Liver (tissue), 8 donors: ENCODE measurements at regions not wholly inside any gene's neighbourhood (a gene's known extent, or its start where the extent isn't known, plus 50 kb on each side); places are given as distances from the start of the nearest gene placed in this dataset.
"Not testable (repeated sequence)": the region's sequence is repeated elsewhere in the genome, so short reads cannot be mapped to it uniquely, and the experiment has no call there.

ENCODE experiments used
- DNase-seq: peaks from one replicate; pipeline ENCODE4 v3.0.0-alpha.2; 2017; ENCODE audit warnings: low spot score
- H3K27ac ChIP-seq, 2 donors: one replicate each; pipeline ENCODE4 v1.7.0; 2013; ENCODE audit warnings: inconsistent platforms in 2 of 2, low read length in 2 of 2, control low read depth in 1 of 2, low read depth in 1 of 2, mild to moderate bottlenecking in 1 of 2
- H3K27me3 ChIP-seq, 4 donors: one replicate each; pipeline versions ENCODE4 v1.6.1 to v1.7.0; 2013; ENCODE audit warnings: low read length in 3 of 4, inconsistent platforms in 1 of 4, mild to moderate bottlenecking in 1 of 4, moderate library complexity in 1 of 4; ENCODE audit not compliant: control insufficient read depth in 4 of 4, insufficient read depth in 4 of 4
- H3K36me3 ChIP-seq, 4 donors: one replicate each; pipeline versions ENCODE4 v1.6.1 to v1.7.0; 2013; ENCODE audit warnings: low read length in 3 of 4, mild to moderate bottlenecking in 3 of 4, low read depth in 1 of 4, moderate library complexity in 1 of 4; ENCODE audit not compliant: control insufficient read depth in 4 of 4, insufficient read depth in 3 of 4
- H3K4me1 ChIP-seq, 4 donors: one replicate each; pipeline versions ENCODE4 v1.6.1 to v1.7.0; 2013; ENCODE audit warnings: low read length in 3 of 4, mild to moderate bottlenecking in 3 of 4, moderate library complexity in 1 of 4; ENCODE audit not compliant: control insufficient read depth in 4 of 4, insufficient read depth in 4 of 4
- H3K4me3 ChIP-seq, 3 donors: one replicate each; pipeline versions ENCODE4 v1.6.1 to v1.7.0; 2013; ENCODE audit warnings: low read length in 3 of 3, control low read depth in 1 of 3, low read depth in 1 of 3, mild to moderate bottlenecking in 1 of 3
- H3K9ac ChIP-seq, 2 donors: one replicate each; pipeline ENCODE4 v1.7.0; 2013; ENCODE audit warnings: low read length in 2 of 2, mild to moderate bottlenecking in 2 of 2, moderate library complexity in 2 of 2, control low read depth in 1 of 2, low read depth in 1 of 2
- H3K9me3 ChIP-seq, 4 donors: one replicate each; pipeline versions ENCODE4 v1.6.1 to v1.7.0; 2013; ENCODE audit warnings: low read length in 3 of 4; ENCODE audit not compliant: control insufficient read depth in 4 of 4
- FOXA2 ChIP-seq: IDR thresholded peaks from 2 replicates; pipeline ENCODE4 v1.6.1; 2016; ENCODE audit warnings: antibody characterized with exemption
- GABPA ChIP-seq, 2 donors: IDR thresholded peaks in 1 of 2; conservative IDR thresholded peaks in 1 of 2; 2 replicates each; pipeline ENCODE4 v1.6.1; 2016; ENCODE audit warnings: antibody characterized with exemption in 2 of 2, mild to moderate bottlenecking in 1 of 2, moderate library complexity in 1 of 2
- HNF4A ChIP-seq, 2 donors: conservative IDR thresholded peaks; 2 replicates each; pipeline ENCODE4 v1.6.1; 2016; ENCODE audit warnings: antibody characterized with exemption in 2 of 2, mild to moderate bottlenecking in 2 of 2
- HNF4G ChIP-seq: IDR thresholded peaks from 2 replicates; pipeline ENCODE4 v1.6.1; 2016; ENCODE audit warnings: antibody characterized with exemption
- NR2F2 ChIP-seq: IDR thresholded peaks from 2 replicates; pipeline ENCODE4 v1.6.1; 2016; ENCODE audit warnings: antibody characterized with exemption
- RAD21 ChIP-seq, 2 donors: IDR thresholded peaks; 2 replicates each; pipeline ENCODE4 v1.6.1; 2016; ENCODE audit warnings: antibody characterized with exemption in 2 of 2, mild to moderate bottlenecking in 2 of 2
- RXRA ChIP-seq, 2 donors: IDR thresholded peaks; 2 replicates each; pipeline ENCODE4 v1.6.1; 2017 to 2018; ENCODE audit warnings: antibody characterized with exemption in 2 of 2, mild to moderate bottlenecking in 1 of 2
- TAF1 ChIP-seq: conservative IDR thresholded peaks from 2 replicates; pipeline ENCODE4 v1.6.1; 2016; ENCODE audit warnings: antibody characterized with exemption, mild to moderate bottlenecking
- WGBS: extraction: QIAGEN DNeasy Blood & Tissue Kit; methylation state at CpG from one replicate; pipeline ENCODE4 v1.1.7; 2013; 5-methylcytosine and 5-hydroxymethylcytosine counted together
- TF ChIP-seq, protein P1 (sequence below): fragments of 150-350 bp; IDR thresholded peaks from 2 replicates; pipeline ENCODE4 v1.5.1; 2017; ENCODE audit warnings: improper control_type of control experiment, low read depth, low read length; ENCODE audit not compliant: missing input control
- TF ChIP-seq, protein P2 (sequence below): IDR thresholded peaks from 2 replicates; pipeline ENCODE4 v1.6.1; 2016; ENCODE audit warnings: antibody characterized with exemption
- TF ChIP-seq, protein P3 (sequence below): IDR thresholded peaks from 2 replicates; pipeline ENCODE4 v1.6.1; 2016; ENCODE audit warnings: antibody characterized with exemption
- TF ChIP-seq, protein P4 (sequence below): IDR thresholded peaks from 2 replicates; pipeline ENCODE4 v1.6.1; 2016; ENCODE audit warnings: antibody characterized with exemption
- TF ChIP-seq, protein P5 (sequence below): IDR thresholded peaks from 2 replicates; pipeline ENCODE4 v1.6.1; 2016; ENCODE audit warnings: antibody characterized with exemption, mild to moderate bottlenecking
- donor health status: healthy.
- donor health status: healthy.
- donor health status: healthy.
- donor health status: healthy.
- donor health status: healthy.

DNA sequence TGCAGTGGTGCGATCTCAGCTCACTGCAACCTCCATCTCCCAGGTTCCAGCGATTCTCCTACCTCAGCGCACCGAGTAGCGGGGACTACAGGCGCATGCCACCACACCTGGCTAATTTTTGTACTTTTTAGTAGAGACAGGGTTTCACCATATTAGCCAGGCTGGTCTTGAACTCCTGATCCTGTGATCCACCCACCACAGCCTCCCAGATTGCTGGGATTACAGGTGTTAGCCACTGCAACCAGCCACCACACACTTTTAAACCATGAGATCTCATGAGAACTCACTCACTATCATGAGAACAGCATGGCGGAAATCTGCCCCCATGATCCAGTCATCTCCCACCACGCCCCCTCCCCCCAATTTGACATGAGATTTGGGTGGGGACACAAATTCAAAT lies 636.9 kb downstream of the MCTP2 start:
- not testable (repeated sequence) for H3K9me3 ChIP-seq, DNase-seq, H3K27me3 ChIP-seq, H3K27ac ChIP-seq, H3K36me3 ChIP-seq, H3K4me3 ChIP-seq, H3K9ac ChIP-seq, H3K4me1 ChIP-seq
- WGBS: 82% methylated on average over 8 of the region's 8 CpGs

DNA sequence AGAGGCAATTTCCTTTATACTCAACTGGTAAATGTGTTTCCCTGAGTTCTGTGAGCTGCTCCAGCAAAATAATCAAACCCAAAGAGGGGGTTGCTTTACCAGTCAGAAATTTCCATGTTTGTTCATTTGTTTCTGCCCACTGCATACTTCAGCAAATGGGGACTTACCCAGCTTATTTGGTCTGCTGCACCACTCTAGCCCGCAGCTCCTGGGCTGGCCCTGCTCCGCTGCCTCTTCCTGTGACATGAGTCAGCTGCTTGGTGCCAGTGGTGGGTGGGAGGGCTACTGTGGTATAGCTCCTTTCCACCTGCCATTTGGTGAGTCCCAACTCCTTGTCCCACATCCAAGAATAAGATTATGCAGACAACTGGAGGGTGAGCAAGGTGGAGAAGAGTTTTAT lies 644.2 kb downstream of the MCTP2 start:
- no peak for DNase-seq
- 92% methylated on average over 2 of the region's 2 CpGs for WGBS

More for the DNA sequence above, 644.2 kb downstream of the MCTP2 start:
- H3K9ac ChIP-seq: no peak overlapping the region
- no peak for TF ChIP-seq TAF1
- TF ChIP-seq RXRA (IDR thresholded peaks at IDR 0.05): no peak
- TF ChIP-seq HNF4A (conservative IDR thresholded peaks at IDR 0.05): no peak
- TF ChIP-seq NR2F2: no peak
- TF ChIP-seq, protein P1, sequence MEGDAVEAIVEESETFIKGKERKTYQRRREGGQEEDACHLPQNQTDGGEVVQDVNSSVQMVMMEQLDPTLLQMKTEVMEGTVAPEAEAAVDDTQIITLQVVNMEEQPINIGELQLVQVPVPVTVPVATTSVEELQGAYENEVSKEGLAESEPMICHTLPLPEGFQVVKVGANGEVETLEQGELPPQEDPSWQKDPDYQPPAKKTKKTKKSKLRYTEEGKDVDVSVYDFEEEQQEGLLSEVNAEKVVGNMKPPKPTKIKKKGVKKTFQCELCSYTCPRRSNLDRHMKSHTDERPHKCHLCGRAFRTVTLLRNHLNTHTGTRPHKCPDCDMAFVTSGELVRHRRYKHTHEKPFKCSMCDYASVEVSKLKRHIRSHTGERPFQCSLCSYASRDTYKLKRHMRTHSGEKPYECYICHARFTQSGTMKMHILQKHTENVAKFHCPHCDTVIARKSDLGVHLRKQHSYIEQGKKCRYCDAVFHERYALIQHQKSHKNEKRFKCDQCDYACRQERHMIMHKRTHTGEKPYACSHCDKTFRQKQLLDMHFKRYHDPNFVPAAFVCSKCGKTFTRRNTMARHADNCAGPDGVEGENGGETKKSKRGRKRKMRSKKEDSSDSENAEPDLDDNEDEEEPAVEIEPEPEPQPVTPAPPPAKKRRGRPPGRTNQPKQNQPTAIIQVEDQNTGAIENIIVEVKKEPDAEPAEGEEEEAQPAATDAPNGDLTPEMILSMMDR: no peak
- TF ChIP-seq HNF4G: no peak
- TF ChIP-seq, protein P2, sequence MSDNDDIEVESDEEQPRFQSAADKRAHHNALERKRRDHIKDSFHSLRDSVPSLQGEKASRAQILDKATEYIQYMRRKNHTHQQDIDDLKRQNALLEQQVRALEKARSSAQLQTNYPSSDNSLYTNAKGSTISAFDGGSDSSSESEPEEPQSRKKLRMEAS: no peak
- TF ChIP-seq RAD21 (IDR thresholded peaks at IDR 0.05): no peak
- TF ChIP-seq, protein P3, sequence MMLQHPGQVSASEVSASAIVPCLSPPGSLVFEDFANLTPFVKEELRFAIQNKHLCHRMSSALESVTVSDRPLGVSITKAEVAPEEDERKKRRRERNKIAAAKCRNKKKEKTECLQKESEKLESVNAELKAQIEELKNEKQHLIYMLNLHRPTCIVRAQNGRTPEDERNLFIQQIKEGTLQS: no peak
- TF ChIP-seq, protein P4, sequence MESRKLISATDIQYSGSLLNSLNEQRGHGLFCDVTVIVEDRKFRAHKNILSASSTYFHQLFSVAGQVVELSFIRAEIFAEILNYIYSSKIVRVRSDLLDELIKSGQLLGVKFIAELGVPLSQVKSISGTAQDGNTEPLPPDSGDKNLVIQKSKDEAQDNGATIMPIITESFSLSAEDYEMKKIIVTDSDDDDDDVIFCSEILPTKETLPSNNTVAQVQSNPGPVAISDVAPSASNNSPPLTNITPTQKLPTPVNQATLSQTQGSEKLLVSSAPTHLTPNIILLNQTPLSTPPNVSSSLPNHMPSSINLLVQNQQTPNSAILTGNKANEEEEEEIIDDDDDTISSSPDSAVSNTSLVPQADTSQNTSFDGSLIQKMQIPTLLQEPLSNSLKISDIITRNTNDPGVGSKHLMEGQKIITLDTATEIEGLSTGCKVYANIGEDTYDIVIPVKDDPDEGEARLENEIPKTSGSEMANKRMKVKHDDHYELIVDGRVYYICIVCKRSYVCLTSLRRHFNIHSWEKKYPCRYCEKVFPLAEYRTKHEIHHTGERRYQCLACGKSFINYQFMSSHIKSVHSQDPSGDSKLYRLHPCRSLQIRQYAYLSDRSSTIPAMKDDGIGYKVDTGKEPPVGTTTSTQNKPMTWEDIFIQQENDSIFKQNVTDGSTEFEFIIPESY: no peak
- TF ChIP-seq, protein P5, sequence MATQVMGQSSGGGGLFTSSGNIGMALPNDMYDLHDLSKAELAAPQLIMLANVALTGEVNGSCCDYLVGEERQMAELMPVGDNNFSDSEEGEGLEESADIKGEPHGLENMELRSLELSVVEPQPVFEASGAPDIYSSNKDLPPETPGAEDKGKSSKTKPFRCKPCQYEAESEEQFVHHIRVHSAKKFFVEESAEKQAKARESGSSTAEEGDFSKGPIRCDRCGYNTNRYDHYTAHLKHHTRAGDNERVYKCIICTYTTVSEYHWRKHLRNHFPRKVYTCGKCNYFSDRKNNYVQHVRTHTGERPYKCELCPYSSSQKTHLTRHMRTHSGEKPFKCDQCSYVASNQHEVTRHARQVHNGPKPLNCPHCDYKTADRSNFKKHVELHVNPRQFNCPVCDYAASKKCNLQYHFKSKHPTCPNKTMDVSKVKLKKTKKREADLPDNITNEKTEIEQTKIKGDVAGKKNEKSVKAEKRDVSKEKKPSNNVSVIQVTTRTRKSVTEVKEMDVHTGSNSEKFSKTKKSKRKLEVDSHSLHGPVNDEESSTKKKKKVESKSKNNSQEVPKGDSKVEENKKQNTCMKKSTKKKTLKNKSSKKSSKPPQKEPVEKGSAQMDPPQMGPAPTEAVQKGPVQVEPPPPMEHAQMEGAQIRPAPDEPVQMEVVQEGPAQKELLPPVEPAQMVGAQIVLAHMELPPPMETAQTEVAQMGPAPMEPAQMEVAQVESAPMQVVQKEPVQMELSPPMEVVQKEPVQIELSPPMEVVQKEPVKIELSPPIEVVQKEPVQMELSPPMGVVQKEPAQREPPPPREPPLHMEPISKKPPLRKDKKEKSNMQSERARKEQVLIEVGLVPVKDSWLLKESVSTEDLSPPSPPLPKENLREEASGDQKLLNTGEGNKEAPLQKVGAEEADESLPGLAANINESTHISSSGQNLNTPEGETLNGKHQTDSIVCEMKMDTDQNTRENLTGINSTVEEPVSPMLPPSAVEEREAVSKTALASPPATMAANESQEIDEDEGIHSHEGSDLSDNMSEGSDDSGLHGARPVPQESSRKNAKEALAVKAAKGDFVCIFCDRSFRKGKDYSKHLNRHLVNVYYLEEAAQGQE: no peak
- TF ChIP-seq FOXA2: no peak
- no peak for TF ChIP-seq GABPA (IDR thresholded peaks at IDR 0.05 in 1 of 2, conservative IDR thresholded peaks at IDR 0.05 in 1 of 2)
- no peaks in the 10 kb centered on the region for H3K27me3 ChIP-seq
- H3K4me3 ChIP-seq: no peak overlapping the region
- no peak overlapping the region for H3K27ac ChIP-seq
- H3K4me1 ChIP-seq: no peaks in the 10 kb centered on the region
- H3K9me3 ChIP-seq: no peaks in the 10 kb centered on the region
- H3K36me3 ChIP-seq: no peaks in the 10 kb centered on the region
